GM12872 (cell line): ENCODE measurements at regions not wholly inside any gene's neighbourhood (a gene's known extent, or its start where the extent isn't known, plus 50 kb on each side); places are given as distances from the start of the nearest gene placed in this dataset.

Experiments used
- CTCF ChIP-seq: IDR thresholded peaks from 3 replicates; pipeline ENCODE4 v1.5.1; 2011; ENCODE audit warnings: low read depth, mild to moderate bottlenecking, low read length, moderate library complexity; ENCODE audit not compliant: insufficient read depth

GRCh38 chr3:61505197-61505596, 56.2 kb upstream of the PTPRG start:
- no peak for TF ChIP-seq CTCF

- TF ChIP-seq CTCF, result no peak
These were observed 53.4 kb upstream of the PTPRG start for GRCh38 chr3:61507946-61508345.
